BLaER1 (cell line): ENCODE measurements at regions not wholly inside any gene's neighbourhood (a gene's known extent, or its start where the extent isn't known, plus 50 kb on each side); places are given as distances from the start of the nearest gene placed in this dataset.
"Not testable (repeated sequence)": the region's sequence is repeated elsewhere in the genome, so short reads cannot be mapped to it uniquely, and the experiment has no call there.

Experiments used
- H3K27ac ChIP-seq: shearing (Covaris generic); formaldehyde crosslinking; 2 replicates; pipeline ENCODE4 v1.8.1; 2022
- H3K27me3 ChIP-seq: shearing (Covaris generic); formaldehyde crosslinking; 2 replicates; pipeline ENCODE4 v1.8.1; 2022
- H3K36me3 ChIP-seq: shearing (Covaris generic); formaldehyde crosslinking; 2 replicates; pipeline ENCODE4 v1.8.1; 2022
- H3K4me1 ChIP-seq: shearing (Covaris generic); formaldehyde crosslinking; 2 replicates; pipeline ENCODE4 v1.8.1; 2022
- H3K4me2 ChIP-seq: shearing (Covaris generic); formaldehyde crosslinking; 2 replicates; pipeline ENCODE4 v1.8.1; 2022
- H3K4me3 ChIP-seq: shearing (Covaris generic); formaldehyde crosslinking; 2 replicates; pipeline ENCODE4 v1.8.1; 2022
- H3K9ac ChIP-seq: shearing (Covaris generic); formaldehyde crosslinking; 2 replicates; pipeline ENCODE4 v1.8.1; 2022
- H3K9me3 ChIP-seq: shearing (Covaris generic); formaldehyde crosslinking; 2 replicates; pipeline ENCODE4 v1.8.1; 2022
- H4K20me1 ChIP-seq: shearing (Covaris generic); formaldehyde crosslinking; 2 replicates; pipeline ENCODE4 v1.8.1; 2022
- Cebpa-rat ChIP-seq: shearing (Covaris generic); IDR thresholded peaks from 2 replicates; pipeline ENCODE4 v1.8.1; 2022

GRCh38 chr16:7775072-7775488, 442.4 kb downstream of the RBFOX1 start:
- H3K27ac ChIP-seq: no peak overlapping the region
- TF ChIP-seq Cebpa-rat: no peak
- H3K9ac ChIP-seq: no peak overlapping the region
- no peaks in the 10 kb centered on the region for H3K4me1 ChIP-seq
- H3K9me3 ChIP-seq: no peaks in the 10 kb centered on the region
- no peak overlapping the region for H3K4me3 ChIP-seq
- no peaks in the 10 kb centered on the region for H4K20me1 ChIP-seq
- H3K4me2 ChIP-seq: no peak overlapping the region
- no peaks in the 10 kb centered on the region for H3K27me3 ChIP-seq
- no peaks in the 10 kb centered on the region for H3K36me3 ChIP-seq

GRCh38 chr16:7772722-7773121, 440.1 kb downstream of the RBFOX1 start:
- no peak for TF ChIP-seq Cebpa-rat
- Histone ChIP-seq H4K20me1 (no peaks in the 10 kb centered on the region), H3K9ac (no peak overlapping the region), H3K27ac (no peak overlapping the region), H3K4me1 (no peaks in the 10 kb centered on the region), H3K36me3 (no peaks in the 10 kb centered on the region), H3K9me3 (no peaks in the 10 kb centered on the region), H3K4me3 (no peak overlapping the region), H3K27me3 (no peaks in the 10 kb centered on the region), H3K4me2 (no peak overlapping the region)

GRCh38 chr16:7769091-7769490, 436.4 kb downstream of the RBFOX1 start:
- not testable (repeated sequence) for H3K9ac ChIP-seq, H3K9me3 ChIP-seq, H3K27me3 ChIP-seq

GRCh38 chr16:7765079-7765550, 432.5 kb downstream of the RBFOX1 start:
- Histone ChIP-seq H3K27me3 (no peaks in the 10 kb centered on the region), H3K4me3 (no peak overlapping the region), H3K9ac (no peak overlapping the region), H4K20me1 (no peaks in the 10 kb centered on the region), H3K36me3 (no peaks in the 10 kb centered on the region), H3K27ac (no peak overlapping the region), H3K4me1 (no peaks in the 10 kb centered on the region), H3K9me3 (no peaks in the 10 kb centered on the region), H3K4me2 (no peak overlapping the region)
- TF ChIP-seq Cebpa-rat: no peak

More at GRCh38 chr16:7769091-7769490, 436.4 kb downstream of the RBFOX1 start:
- not testable (repeated sequence) for H3K4me3 ChIP-seq, H3K36me3 ChIP-seq, H3K27ac ChIP-seq, H4K20me1 ChIP-seq, H3K4me2 ChIP-seq, H3K4me1 ChIP-seq

GRCh38 chr16:7763111-7763510, 430.5 kb downstream of the RBFOX1 start:
- no peaks in the 10 kb centered on the region for H3K4me1 ChIP-seq
- H4K20me1 ChIP-seq: no peaks in the 10 kb centered on the region
- no peak for TF ChIP-seq Cebpa-rat
- H3K4me3 ChIP-seq: no peak overlapping the region
- no peak overlapping the region for H3K4me2 ChIP-seq
- H3K9me3 ChIP-seq: no peaks in the 10 kb centered on the region
- H3K27ac ChIP-seq: no peak overlapping the region
- no peaks in the 10 kb centered on the region for H3K36me3 ChIP-seq
- no peak overlapping the region for H3K9ac ChIP-seq
- no peaks in the 10 kb centered on the region for H3K27me3 ChIP-seq
